IPS-NIHi7 (cell line): ENCODE measurements at regions not wholly inside any gene's neighbourhood (a gene's known extent, or its start where the extent isn't known, plus 50 kb on each side); places are given as distances from the start of the nearest gene placed in this dataset.
"Not testable (repeated sequence)": the region's sequence is repeated elsewhere in the genome, so short reads cannot be mapped to it uniquely, and the experiment has no call there.

Source experiments
- DNase-seq: peaks from one replicate; pipeline ENCODE4 v3.0.0; 2012; ENCODE audit warnings: mixed read lengths; ENCODE audit errors: extremely low spot score

DNA sequence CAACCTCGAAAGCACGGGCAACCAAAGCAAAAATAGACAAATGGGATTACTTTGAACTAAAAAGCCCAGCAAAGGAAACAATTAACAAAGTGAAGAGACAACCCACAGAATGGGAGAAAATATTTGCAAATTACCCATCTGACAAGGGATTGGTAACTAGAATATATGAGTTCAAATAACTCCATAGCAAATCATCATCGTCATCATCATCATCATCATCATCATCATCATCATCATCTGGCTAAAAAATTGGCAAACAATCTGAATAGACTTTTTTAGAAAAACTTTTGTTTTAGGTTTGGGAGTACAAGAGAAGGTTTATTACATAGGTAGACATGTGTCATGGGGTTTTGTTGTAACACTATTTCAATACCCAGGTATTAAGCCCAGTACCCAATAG, 1239.3 kb upstream of the FAM98A start:
- no peak for DNase-seq

- no peak for DNase-seq
These were observed 1237.3 kb upstream of the FAM98A start for GRCh38 chr2:34836361-34836760.

DNA sequence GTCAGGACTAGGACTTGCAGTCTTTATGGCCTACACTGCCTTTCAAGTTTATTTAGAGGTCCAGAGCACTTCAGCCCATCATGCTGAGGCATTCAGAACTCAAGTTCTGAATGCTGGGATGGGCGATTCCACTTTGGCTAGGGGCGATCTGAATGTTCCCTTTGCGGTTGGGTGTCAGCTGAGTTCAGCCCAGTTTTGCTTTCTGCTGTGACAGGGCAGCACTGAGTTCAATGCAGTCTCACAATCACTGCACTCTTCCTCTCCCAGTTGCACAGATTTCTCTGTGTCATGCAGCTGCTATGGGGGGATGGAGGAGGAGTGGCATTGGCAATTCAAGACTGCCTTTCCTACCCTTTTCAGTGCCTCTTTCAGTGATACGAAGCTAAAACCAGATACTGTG, 1232.0 kb upstream of the FAM98A start:
- DNase-seq: no peak

DNA sequence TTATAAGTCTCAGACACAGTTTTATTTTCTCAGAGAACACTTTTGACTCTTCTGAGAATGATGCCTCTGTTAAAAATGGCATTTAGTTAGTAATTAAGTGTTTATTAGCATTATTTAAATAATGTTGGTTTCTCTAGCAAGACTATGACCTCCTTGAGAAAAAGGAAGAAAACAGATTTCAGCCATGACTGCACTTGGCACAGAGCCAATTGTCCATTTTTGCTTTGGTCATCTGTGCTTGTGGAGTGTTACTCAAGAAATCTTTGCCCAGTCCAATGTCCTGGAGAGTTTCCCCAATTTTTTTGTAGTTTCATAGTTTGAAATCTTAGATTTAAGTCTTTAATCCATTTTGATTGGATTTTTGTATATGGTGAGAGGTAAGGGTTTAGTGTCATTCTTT, 1229.4 kb upstream of the FAM98A start:
- no peak for DNase-seq

DNA sequence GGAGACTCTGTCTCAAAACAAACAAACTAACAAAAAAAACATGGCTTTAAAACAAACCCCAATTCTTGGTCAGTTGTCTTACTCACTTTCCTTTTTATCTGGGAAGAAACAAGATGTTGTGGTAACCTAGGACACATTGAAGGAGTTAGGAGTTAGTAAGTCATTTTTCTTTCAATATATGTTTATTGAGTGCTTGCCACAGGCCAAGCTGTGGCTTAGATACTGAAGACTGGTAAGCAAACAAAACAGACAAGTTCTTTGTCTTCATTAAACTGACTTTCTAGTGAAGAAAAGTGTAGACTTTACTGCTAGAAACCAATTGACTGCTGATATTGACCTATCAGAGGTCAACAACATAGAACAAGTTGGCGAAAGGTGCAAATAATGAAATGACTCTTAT, 1228.3 kb upstream of the FAM98A start:
- no peak for DNase-seq

DNA sequence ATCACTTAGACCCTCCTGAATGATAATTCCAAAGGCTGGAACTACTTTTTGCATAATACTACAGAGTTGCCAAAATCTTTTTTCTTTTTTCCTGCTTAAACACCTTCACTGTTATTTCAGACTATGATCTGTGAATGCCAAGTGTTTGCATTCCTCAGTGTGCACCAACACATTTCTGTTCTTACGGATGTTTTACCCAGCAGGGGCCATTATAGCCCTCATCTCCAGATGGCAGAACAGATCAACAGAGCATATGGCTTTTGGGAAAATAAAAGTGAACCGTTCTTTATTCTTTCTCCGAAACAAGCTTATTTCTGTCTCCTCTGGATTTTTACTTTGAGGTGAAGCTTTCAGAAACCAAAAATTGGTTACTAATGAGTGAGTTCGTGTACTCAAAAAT, 1226.6 kb upstream of the FAM98A start:
- no peak for DNase-seq

- no peak for DNase-seq
These were observed 1223.5 kb upstream of the FAM98A start for GRCh38 chr2:34822616-34823015.

DNA sequence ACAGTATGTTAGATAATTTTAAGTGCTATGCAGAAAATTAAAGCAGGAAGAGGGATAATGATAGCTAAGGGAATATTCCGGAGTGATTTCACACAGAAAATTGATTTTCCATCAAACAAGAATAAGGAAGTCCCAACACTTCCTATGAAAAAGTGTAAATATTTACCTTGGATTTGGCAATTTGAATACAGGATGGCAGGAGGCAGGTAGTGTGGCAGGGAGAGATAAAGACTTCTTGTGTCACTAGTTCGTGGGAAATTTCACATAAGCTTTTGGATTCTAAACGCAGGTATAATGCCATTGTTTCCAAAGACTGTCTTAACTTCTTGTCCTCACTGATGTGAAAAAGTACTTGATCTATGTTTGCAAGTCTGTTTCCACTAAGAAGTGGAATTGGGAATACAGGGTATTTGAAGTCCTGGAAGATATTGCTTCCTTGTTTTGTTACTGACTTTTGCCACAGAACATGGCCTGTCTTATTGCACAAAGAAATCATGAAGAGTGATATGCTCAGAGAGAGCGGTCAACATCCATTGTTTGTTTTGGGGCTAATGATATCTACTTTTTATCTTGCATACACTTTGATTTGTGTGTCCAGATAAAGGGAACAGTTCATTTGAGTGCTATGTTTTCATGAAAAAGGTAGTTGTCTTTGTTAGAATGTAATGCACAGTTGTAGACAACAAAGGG, 1216.1 kb upstream of the FAM98A start:
- DNase-seq: no peak

DNA sequence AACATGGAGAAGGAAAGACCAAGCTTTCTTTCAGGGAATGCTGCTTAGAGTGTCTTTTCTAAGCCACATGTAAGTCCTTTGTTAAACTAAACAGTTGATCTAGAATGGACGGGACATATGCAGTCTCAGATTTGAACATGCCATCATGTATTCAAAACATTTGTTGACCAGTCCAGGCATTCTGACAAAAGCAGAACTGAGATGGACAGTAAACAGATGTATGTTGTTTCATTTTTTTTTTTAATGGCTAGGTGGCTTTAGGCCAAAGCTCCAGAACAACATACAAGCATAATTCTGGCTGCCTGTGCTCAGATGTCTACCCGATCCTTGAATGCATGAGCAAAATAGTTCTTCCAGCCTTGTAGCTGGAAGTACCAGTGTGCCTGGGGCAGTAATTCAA, 1211.4 kb upstream of the FAM98A start:
- DNase-seq: no peak

DNA sequence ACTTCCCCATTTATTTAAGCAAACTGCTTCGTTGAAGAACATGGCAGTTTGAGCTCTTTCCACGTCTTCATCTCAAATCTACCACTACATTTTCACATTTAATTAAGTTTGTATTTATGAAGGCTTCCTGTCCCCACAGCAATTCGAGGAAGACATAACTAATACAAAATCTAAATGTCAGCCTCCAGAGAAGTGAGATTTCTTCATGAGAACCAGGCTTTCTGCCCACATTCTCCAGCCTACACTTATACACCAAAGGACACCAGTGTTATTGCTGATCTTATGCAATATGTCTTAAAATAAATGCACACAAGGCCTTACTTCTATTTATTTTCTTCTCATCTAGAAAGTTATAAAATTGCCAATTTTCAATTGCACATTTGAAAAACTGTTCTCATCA, 1209.3 kb upstream of the FAM98A start:
- DNase-seq: no peak

GRCh38 chr2:34806891-34807290, 1207.8 kb upstream of the FAM98A start:
- no peak for DNase-seq

GRCh38 chr2:34806396-34806795, 1207.3 kb upstream of the FAM98A start:
- DNase-seq: no peak

- no peak for DNase-seq
These were observed 1200.5 kb upstream of the FAM98A start for GRCh38 chr2:34799556-34799955.

- DNase-seq: not testable (repeated sequence)
These were observed 1196.5 kb upstream of the FAM98A start for GRCh38 chr2:34795586-34795985.

DNA sequence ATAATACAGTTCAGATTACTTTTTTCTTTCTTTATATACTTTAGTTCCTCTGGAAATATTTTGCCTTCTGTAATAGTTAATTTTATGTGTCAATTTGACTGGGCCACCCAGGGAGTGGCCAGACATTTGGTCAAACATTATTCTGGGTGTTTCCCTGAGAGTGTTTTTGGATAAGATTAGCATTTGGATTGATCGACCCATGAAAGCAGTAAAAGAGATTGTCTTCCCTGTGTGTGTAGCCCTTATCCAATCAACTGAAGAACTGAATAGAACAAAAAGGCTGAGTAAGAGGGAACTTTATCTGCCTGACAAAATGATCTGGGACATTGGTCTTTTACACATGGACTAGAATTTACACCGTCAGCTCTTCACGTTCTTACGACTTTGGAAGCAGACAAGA, 1190.1 kb upstream of the FAM98A start:
- DNase-seq: no peak

DNA sequence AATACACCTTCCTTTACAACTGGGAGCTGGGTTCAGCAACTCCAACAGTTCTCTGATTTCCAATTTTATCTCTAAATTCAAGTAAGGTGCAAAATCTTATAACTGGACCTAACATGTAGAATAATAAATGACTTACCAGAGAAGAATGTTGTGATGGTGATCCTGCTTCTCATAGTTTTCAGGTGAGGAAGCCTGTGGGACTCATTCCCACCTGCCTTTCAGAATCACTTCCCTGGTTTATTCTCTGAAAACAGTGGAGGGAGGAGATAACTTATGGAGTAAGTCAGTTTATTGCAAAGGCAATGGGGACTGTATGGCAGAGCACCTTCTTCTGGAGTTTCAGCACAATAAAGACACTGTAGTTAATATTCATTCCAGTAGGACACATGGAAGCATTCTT, 1188.2 kb upstream of the FAM98A start:
- no peak for DNase-seq

GRCh38 chr2:34785206-34785785, 1186.2 kb upstream of the FAM98A start:
- no peak for DNase-seq

- DNase-seq: no peak
These were observed 1185.6 kb upstream of the FAM98A start for GRCh38 chr2:34784701-34785100.

DNA sequence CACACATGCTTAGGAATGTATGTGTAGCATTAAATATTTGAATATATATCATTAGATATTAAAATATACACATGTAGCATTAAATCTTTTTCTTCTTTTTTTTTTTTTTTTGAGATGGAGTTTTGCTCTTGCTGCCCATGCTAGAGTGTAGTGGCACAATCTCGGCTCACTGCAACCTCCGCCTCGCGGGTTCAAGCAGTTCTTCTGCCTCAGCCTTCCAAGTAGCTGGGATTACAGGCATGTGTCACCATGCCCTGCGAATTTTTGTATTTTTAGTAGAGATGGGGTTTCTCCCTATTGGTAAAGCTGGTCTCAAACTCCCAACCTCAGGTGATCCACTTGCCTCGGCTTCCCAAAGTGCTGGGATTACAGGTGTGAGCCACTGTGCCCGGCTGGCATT, 1151.6 kb upstream of the FAM98A start:
- not testable (repeated sequence) for DNase-seq

- no peak for DNase-seq
These were observed 1148.5 kb upstream of the FAM98A start for GRCh38 chr2:34747643-34748042.

DNA sequence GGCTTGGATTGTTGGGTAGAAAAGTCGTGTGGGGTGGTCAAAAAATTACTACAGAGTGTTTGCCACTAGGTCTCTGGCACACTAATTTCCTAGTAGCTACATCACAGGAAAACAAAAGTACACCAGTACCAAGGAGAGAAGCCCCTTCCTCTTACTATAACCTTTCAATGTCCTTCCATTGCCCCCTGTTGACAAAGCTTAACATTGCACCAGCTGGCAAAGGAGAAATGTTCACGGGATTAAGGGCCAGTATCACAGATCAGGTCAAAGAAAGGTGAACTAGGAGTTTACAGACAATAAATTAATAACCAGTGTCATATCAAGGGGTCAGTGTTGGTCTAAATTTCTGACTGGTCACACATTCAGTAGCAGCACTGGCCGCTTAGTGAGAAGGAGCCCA, 1139.6 kb upstream of the FAM98A start:
- DNase-seq: peak; percentile 55

GRCh38 chr2:34737146-34737545, 1138.0 kb upstream of the FAM98A start:
- no peak for DNase-seq

DNA sequence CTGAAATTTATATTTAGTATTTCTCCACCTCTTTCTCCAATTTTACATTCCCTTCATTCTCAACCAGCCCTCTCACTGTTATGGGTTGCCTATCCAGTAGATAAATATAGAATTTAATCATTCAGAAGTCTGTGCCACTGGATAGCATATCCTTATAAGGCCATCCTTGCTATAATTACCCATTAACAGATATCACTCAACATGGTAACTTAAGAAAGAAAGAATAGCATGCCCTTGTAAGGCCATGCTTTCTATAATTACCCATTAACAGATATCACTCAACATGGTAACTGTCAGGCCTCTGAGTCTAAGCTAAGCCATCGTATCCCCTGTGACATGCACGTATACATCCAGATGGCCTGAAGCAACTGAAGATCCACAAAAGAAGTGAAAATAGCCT, 1137.4 kb upstream of the FAM98A start:
- DNase-seq: no peak

GRCh38 chr2:34734662-34735061, 1135.6 kb upstream of the FAM98A start:
- DNase-seq: peak; percentile 11
